ENCODE measurements at regions not wholly inside any gene's neighbourhood (a gene's known extent, or its start where the extent isn't known, plus 50 kb on each side); places are given as distances from the start of the nearest gene placed in this dataset.
A peak's percentile ranks its signal among the peaks of the same experiment; 100 is the strongest.

- TF ChIP-seq SPI1 (IDR thresholded peaks at IDR 0.05; ENCODE audit: low read depth, low read length) (no peak), POLR2A (IDR thresholded peaks at IDR 0.05; ENCODE audit: low read depth, low read length) (no peak), POLR2AphosphoS5 (IDR thresholded peaks at IDR 0.05; ENCODE audit: low read depth, low read length) (no peak), TAF1 (IDR thresholded peaks at IDR 0.05; ENCODE audit: low read depth, low read length) (no peak), POU2F2 (IDR thresholded peaks at IDR 0.05; ENCODE audit: low read depth, low read length) (peak; percentile 82)
Observed at GRCh38 chr2:8239531-8240088, 442.2 kb upstream of the ID2 start.

All from GM12891 (cell line).